GM18909 (cell line): ENCODE measurements at regions not wholly inside any gene's neighbourhood (a gene's known extent, or its start where the extent isn't known, plus 50 kb on each side); places are given as distances from the start of the nearest gene placed in this dataset.

Experiments used
- ATAC-seq: cut with Tn5 transposase; IDR thresholded peaks from one replicate; pipeline ENCODE4 v1.9.1; 2021; ENCODE audit warnings: mild to moderate bottlenecking; ENCODE audit not compliant: unreplicated experiment, poor library complexity

GRCh38 chr16:7107436-7107835 lies 225.2 kb upstream of the RBFOX1 start:
- ATAC-seq: no peak

GRCh38 chr16:7103056-7103455 lies 229.6 kb upstream of the RBFOX1 start:
- no peak for ATAC-seq

- ATAC-seq: no peak
Measured at GRCh38 chr16:7101054-7101453, 231.6 kb upstream of the RBFOX1 start.

GRCh38 chr16:7097518-7097917 lies 235.1 kb upstream of the RBFOX1 start:
- no peak for ATAC-seq

GRCh38 chr16:7093511-7093910 lies 239.1 kb upstream of the RBFOX1 start:
- no peak for ATAC-seq

DNA sequence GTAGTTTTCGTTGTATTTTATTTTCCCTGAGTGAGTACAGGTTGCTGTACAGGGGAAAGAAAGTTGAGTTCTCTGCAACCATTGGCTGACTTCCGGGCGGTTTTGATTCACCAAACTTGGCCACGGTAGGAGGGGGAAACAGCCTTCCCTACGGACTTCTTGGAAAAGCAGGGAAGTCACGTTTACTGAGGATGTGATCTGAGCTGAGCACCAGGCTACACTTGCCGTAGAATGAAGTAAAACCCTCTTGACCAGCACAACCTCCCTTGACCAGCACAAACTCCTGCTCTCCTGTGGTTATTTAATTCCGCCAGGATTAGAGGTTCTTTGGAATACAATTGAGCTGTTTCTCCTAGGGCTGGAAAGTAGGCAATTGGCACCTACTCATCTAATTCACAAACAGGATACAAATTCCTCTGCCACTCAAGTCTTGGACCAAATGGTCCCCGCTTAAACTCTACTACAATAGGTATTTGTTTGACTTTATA lies 242.0 kb upstream of the RBFOX1 start:
- no peak for ATAC-seq

GRCh38 chr16:7089751-7090150 lies 242.9 kb upstream of the RBFOX1 start:
- ATAC-seq: no peak

- no peak for ATAC-seq
Measured at GRCh38 chr16:7088711-7089110, 243.9 kb upstream of the RBFOX1 start.

- ATAC-seq: no peak
Measured at GRCh38 chr16:7086822-7087616, 245.6 kb upstream of the RBFOX1 start.

GRCh38 chr16:7085776-7086175 lies 246.9 kb upstream of the RBFOX1 start:
- ATAC-seq: no peak

GRCh38 chr16:7083096-7083495 lies 249.5 kb upstream of the RBFOX1 start:
- ATAC-seq: no peak

DNA sequence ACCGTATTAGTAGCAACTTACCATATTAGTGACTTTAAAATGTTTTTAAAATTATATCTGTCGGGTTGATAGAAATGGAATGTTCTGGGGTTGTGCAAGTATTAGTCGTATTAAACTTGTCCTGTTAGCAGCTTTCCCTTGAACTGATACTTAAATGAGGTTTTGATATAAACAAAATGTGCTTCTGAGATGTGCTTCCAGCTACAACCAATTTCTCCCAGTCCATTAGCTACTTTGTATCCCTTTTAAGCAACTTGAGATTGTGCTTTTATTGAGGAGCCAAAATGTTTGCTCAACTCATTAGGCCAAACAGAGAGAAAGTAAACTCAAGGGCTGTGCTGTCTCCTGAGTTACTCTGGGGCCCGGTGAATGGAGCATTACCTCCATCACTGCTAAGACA lies 255.0 kb upstream of the RBFOX1 start:
- ATAC-seq: no peak

- no peak for ATAC-seq
Measured at GRCh38 chr16:7074715-7075114, 257.9 kb upstream of the RBFOX1 start.

GRCh38 chr16:7057458-7057857 lies 275.2 kb upstream of the RBFOX1 start:
- no peak for ATAC-seq

DNA sequence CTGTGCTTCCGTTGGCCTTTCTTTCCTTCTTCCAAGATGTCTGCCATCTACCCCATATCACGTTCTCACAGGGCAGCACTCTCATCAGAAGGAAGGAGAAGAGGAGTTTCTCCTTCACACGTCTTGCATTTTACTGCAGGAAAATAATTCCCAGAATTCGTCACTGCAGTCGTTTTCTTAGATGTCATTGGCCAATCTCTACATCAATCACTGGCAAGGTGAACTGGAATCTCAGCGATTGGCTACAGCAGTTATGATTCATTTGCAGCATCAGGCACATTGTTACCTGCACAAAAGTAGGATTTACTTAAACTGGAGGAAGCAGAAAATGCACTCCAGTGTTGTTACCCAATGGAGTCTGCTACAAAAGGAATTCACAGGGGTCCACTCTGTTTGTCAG lies 277.2 kb upstream of the RBFOX1 start:
- no peak for ATAC-seq

DNA sequence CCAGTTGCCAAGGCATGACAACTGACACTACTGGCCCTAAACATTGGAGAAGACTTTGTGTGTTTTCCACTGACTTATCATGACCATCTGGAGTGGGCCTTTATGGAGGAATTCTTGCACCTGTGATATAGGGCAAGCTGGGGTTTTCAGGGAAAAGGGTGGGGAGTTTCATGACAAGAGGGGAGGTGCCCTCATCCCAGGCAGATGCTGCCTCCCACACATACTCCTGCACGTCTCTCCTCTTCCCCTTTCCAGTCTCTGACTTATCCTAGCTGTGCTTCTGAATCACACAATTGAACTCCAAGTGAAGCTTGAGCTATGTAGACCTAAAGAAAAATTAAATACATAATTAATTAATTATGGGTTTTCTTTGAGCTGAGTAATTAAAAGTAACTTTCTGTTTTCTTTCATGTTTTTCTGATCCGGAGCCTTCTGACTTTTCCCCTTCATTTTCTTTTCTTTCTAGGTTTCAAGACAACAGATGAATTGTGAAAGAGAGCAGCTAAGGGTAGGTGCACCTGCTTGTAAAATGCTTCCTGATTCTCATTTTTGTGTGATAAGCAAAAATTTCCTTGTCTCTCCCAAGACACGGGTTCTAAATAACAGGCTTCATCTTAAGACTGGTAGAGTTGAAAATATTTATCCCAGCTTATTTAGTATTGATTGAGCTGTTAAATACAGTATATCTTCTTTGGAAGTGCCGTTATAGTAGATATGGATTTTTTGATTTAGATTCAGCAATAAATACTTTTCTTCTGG lies 280.9 kb upstream of the RBFOX1 start:
- no peak for ATAC-seq

- ATAC-seq: no peak
Measured at GRCh38 chr16:7044331-7044730, 288.3 kb upstream of the RBFOX1 start.

GRCh38 chr16:7038475-7038874 lies 294.2 kb upstream of the RBFOX1 start:
- ATAC-seq: no peak

DNA sequence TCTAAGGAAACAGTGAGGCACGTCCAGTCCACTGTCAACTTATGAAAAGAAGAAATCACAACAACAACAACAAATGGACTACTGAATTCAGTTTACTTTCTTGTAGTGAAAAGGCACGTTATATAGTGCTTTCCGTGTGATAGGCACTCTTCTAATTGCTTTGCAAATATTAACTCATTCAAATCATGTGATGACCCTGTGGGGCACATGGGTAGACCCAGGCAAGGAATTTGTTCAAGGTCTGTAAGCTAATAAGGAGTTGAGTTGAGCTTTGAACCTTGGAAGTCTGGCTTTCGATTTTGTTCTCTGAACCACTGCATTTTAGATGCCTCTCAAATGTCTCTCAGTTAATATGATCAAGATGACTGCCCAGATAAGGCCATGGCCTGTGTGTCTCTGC lies 295.1 kb upstream of the RBFOX1 start:
- no peak for ATAC-seq

DNA sequence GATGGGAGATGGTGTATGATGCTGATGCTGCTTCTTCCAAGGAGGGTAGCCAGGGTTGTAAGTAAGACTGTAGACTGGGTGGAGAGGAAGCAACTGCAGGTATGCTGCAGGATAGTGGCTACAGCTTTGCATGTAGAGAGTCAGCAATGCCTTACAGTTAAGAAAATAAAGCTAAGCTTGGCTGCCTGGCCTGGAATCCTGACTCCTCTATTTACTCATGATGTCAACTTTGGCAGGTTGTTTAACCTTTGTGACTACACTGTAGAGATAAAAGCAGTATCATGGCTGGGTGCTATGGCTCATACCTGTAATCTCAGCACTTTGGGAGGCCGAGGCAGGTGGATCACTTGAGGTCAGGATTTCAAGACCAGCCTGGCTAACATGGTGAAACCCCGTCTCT lies 301.6 kb upstream of the RBFOX1 start:
- ATAC-seq: no peak

- ATAC-seq: no peak
Measured at GRCh38 chr16:7027401-7027800, 305.2 kb upstream of the RBFOX1 start.

DNA sequence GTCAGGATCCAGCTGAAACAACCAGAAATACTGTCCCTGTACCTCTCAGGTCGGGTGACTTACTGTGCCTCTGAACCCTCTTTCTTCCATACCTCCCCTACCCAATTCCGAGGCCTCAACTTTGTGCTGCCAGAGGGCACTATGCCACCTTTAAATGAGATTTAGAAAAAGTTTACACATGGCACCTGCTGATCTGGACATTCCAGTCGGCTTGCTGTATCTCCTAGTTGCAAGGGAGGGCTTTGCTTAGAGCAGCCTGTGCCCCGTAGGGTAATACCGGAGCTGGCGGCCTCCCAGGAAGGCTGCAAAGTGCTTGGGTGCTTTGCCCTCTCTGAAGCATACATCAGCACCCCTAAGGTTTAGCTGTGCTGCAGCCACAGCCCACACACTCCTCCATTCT lies 306.0 kb upstream of the RBFOX1 start:
- ATAC-seq: no peak
